Progenitor cell of endocrine pancreas (in vitro differentiated cells): ENCODE measurements at regions not wholly inside any gene's neighbourhood (a gene's known extent, or its start where the extent isn't known, plus 50 kb on each side); places are given as distances from the start of the nearest gene placed in this dataset.
"Not testable (repeated sequence)": the region's sequence is repeated elsewhere in the genome, so short reads cannot be mapped to it uniquely, and the experiment has no call there.

Experiments
- DNase-seq: peaks from one replicate; pipeline ENCODE4 v3.0.0; 2021; ENCODE audit warnings: low spot score; ENCODE audit not compliant: unreplicated experiment
- H3K27ac Mint-ChIP-seq: 2 replicates; pipeline ENCODE4 v1.8.0; 2021; ENCODE audit warnings: mild to moderate bottlenecking, moderate library complexity, mixed read lengths
- H3K27me3 Mint-ChIP-seq: 2 replicates; pipeline ENCODE4 v1.8.0; 2021; ENCODE audit warnings: mixed read lengths
- H3K36me3 Mint-ChIP-seq: 2 replicates; pipeline ENCODE4 v1.8.0; 2022; ENCODE audit warnings: mixed read lengths; ENCODE audit not compliant: insufficient read depth
- H3K4me1 Mint-ChIP-seq: 2 replicates; pipeline ENCODE4 v1.8.0; 2021; ENCODE audit warnings: low read depth, mixed read lengths
- H3K4me3 Mint-ChIP-seq: 2 replicates; pipeline ENCODE4 v1.8.0; 2021; ENCODE audit warnings: low read depth, mild to moderate bottlenecking, moderate library complexity, mixed read lengths
- H3K9me3 Mint-ChIP-seq: 2 replicates; pipeline ENCODE4 v1.8.0; 2021; ENCODE audit warnings: low read depth, mixed read lengths
- TF ChIP-seq, protein P1 (sequence below): fragments of 200-600 bp; sonication (generic); IDR thresholded peaks from one replicate; pipeline ENCODE4 v1.5.0; 2021; ENCODE audit warnings: antibody characterized with exemption, mild to moderate bottlenecking; ENCODE audit not compliant: unreplicated experiment

DNA sequence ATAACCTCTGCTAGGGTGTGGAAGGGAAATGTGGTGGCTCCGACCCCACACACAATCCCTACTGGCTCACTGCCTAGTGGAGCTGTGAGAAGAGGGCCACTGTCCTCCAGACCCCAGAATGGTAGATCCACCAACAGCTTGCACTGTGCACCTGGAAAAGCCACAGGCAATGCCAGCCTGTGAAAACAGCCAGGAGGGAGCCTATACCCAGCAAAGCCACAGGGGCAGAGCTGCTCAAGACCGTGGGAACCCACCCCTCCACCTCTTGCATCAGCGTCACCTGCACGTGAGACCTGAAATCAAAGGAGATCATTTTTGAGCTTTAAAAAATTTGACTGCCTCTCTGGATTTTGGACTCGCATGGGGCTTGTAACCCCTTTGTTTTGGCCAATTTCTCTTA lies 249.0 kb upstream of the CDH2 start:
- Mint-ChIP-seq H3K27me3 (no peaks in the 10 kb centered on the region), H3K9me3 (peaks cover 36% of the 10 kb centered on the region), H3K27ac (no peak overlapping the region), H3K36me3 (peaks cover 2% of the 10 kb centered on the region), H3K4me1 (no peaks in the 10 kb centered on the region), H3K4me3 (no peak overlapping the region)
- TF ChIP-seq, protein P1, sequence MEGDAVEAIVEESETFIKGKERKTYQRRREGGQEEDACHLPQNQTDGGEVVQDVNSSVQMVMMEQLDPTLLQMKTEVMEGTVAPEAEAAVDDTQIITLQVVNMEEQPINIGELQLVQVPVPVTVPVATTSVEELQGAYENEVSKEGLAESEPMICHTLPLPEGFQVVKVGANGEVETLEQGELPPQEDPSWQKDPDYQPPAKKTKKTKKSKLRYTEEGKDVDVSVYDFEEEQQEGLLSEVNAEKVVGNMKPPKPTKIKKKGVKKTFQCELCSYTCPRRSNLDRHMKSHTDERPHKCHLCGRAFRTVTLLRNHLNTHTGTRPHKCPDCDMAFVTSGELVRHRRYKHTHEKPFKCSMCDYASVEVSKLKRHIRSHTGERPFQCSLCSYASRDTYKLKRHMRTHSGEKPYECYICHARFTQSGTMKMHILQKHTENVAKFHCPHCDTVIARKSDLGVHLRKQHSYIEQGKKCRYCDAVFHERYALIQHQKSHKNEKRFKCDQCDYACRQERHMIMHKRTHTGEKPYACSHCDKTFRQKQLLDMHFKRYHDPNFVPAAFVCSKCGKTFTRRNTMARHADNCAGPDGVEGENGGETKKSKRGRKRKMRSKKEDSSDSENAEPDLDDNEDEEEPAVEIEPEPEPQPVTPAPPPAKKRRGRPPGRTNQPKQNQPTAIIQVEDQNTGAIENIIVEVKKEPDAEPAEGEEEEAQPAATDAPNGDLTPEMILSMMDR: no peak
- DNase-seq: no peak

DNA sequence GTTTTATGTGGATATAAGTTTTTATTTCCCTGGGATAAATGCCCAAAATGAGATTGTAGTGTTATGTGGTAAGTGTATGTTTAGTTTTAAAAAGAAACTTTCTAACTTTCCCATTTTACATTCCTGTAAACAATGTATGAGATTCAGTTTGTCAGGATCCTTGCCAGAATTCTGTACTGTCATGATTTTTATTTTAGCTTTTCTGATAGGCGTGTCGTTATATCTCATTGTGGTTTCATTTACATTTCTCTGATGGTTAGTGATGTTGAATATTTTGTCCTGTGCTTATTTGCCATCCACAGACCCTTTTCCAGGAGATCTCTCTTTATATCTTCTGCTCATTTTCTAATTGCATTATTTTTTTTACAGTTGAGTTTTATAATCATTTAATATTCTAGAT lies 245.6 kb upstream of the CDH2 start:
- H3K4me1 Mint-ChIP-seq: no peaks in the 10 kb centered on the region
- peak overlapping the region; percentile 55 for H3K4me3 Mint-ChIP-seq
- H3K27me3 Mint-ChIP-seq: no peaks in the 10 kb centered on the region
- H3K36me3 Mint-ChIP-seq: peaks cover 2% of the 10 kb centered on the region
- H3K27ac Mint-ChIP-seq: peak overlapping the region; percentile 22
- TF ChIP-seq, protein P1: no peak
- DNase-seq: no peak
- peaks cover 28% of the 10 kb centered on the region for H3K9me3 Mint-ChIP-seq

DNA sequence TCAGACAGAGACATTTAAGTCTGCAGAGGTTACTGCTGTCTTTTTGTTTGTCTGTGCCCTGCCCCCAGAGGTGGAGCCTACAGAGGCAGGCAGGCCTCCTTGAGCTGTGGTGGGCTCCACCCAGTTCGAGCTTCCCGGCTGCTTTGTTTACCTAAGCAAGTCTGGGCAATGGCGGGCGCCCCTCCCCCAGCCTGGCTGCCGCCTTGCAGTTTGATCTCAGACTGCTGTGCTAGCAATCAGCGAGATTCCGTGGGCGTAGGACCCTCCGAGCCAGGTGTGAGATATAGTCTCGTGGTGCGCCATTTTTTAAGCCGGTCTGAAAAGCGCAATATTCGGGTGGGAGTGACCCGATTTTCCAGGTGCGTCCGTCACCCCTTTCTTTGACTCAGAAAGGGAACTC lies 245.0 kb upstream of the CDH2 start:
- not testable (repeated sequence) for H3K36me3 Mint-ChIP-seq, DNase-seq, H3K27ac Mint-ChIP-seq, H3K27me3 Mint-ChIP-seq, H3K4me1 Mint-ChIP-seq
- H3K9me3 Mint-ChIP-seq: peaks cover 24% of the 10 kb centered on the region
- H3K4me3 Mint-ChIP-seq: peak overlapping the region; percentile 55

DNA sequence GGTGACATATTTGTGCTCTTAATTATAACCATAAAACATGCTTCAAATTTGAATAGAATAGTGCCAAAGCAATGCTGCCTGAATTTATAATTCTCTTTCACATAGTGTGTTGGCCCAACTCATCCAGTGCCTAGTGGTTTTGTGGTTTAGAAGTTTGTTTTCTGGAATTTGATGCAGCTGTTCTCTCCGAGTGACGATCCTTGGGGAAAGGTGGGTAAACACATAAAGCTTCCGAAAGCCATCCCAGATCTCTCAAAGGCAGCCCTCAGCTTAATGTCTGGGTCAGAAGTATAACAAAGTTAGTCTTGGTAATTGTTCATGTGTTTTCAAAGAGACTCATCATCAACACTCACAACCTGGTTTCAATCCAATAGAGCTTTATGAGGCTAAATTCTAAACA lies 235.6 kb upstream of the CDH2 start:
- H3K4me1 Mint-ChIP-seq: no peaks in the 10 kb centered on the region
- no peaks in the 10 kb centered on the region for H3K27me3 Mint-ChIP-seq
- TF ChIP-seq, protein P1: no peak
- no peak overlapping the region for H3K4me3 Mint-ChIP-seq
- no peak overlapping the region for H3K27ac Mint-ChIP-seq
- H3K36me3 Mint-ChIP-seq: no peaks in the 10 kb centered on the region
- no peak for DNase-seq
- H3K9me3 Mint-ChIP-seq: no peaks in the 10 kb centered on the region

DNA sequence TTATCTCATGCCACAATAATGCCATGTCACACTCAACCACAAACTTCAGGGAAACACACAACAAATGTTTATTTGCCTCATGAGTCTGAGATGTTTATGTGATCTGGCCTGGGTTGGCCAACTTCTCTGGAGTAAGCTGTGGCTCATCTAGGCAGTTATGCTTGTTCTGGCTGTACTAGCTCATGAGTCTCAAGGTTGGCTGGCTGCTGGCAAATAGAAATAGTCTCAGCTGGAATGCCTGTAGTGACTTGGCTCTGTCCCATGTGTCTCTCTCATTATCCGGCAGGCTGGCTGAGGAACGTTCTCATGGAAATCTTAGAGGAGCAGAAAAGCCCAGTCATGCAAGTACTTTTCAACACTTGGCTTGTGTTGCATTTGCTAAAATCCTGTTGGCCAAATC lies 234.9 kb upstream of the CDH2 start:
- Mint-ChIP-seq H3K4me1 (no peaks in the 10 kb centered on the region), H3K4me3 (no peak overlapping the region), H3K27me3 (no peaks in the 10 kb centered on the region), H3K9me3 (no peaks in the 10 kb centered on the region), H3K27ac (no peak overlapping the region), H3K36me3 (no peaks in the 10 kb centered on the region)
- no peak for DNase-seq
- TF ChIP-seq, protein P1: no peak

DNA sequence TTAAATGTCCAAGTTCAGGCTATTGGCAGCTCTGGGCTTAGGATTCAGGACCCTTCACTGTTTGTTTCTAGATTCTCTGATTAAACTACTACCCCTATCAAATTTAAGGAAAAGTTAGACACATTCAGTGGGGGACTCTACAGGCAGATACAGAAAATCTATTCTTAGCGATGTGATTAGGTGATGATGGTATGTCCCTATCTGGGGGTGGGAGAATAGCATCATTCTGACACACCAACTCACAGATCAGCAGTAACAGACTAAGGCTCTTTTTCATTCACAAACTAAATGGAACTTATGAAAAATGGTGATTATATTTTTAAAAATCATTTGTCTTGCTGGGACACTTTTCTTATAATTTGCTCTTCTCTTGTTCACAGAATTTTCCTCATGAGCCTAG lies 232.9 kb upstream of the CDH2 start:
- no peaks in the 10 kb centered on the region for H3K9me3 Mint-ChIP-seq
- no peak overlapping the region for H3K27ac Mint-ChIP-seq
- TF ChIP-seq, protein P1: no peak
- no peaks in the 10 kb centered on the region for H3K36me3 Mint-ChIP-seq
- no peaks in the 10 kb centered on the region for H3K4me1 Mint-ChIP-seq
- H3K27me3 Mint-ChIP-seq: no peaks in the 10 kb centered on the region
- H3K4me3 Mint-ChIP-seq: no peak overlapping the region
- DNase-seq: no peak
